SK-N-MC (cell line): ENCODE measurements at regions not wholly inside any gene's neighbourhood (a gene's known extent, or its start where the extent isn't known, plus 50 kb on each side); places are given as distances from the start of the nearest gene placed in this dataset.

ENCODE experiments used
- EZH2 ChIP-seq: fragments of 200-600 bp; sonication (generic); IDR thresholded peaks from one replicate; pipeline ENCODE4 v1.6.1; 2017; ENCODE audit warnings: antibody characterized with exemption
- FOXP2 ChIP-seq: optimal IDR thresholded peaks from 2 replicates; pipeline ENCODE3; 2011; ENCODE audit warnings: mild to moderate bottlenecking, moderate library complexity; ENCODE audit not compliant: insufficient read depth; ENCODE audit errors: extremely low read length, control extremely low read depth
- POLR2AphosphoS5 ChIP-seq: IDR thresholded peaks from 2 replicates; pipeline ENCODE4 v1.6.1; 2012; ENCODE audit warnings: mild to moderate bottlenecking, low read depth, low read length, borderline replicate concordance

DNA sequence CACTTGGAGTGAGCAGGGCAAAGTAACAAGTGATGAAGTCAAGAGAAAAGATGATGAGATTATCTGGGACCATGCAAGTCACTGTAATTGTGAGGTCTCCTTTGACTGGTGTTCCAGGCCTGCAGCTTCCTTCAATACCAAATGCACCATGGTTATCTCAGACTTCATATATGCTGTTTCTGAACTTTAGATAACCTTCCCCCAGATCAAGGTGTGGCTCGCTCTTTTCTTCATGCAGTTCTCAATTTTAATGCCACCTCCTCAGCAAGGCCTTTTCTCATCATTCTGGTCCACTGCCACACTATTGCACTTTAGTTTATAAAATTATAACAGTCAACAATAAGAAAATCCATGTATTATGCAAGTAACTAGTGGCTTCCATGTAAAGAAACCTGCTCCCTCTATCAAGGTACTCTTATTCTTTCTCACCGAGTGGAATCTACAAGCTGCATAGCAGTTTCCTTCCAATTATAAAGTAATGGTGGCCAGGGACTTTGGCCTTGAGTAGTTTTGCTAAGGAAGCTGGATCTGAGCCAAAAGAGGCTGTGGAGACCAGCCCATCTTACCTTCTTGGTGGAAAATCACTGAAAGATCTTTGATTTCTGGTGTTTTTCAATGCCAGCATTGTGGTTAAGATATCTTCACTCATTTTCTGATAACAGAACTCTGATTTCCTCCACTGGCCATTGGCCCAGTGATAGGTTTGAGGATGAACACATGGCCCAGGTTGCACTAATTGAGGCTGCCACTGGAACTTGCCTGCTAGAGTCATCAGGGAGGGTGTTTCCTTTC is 113.6 kb downstream of the KCNE4 start:
- TF ChIP-seq EZH2, result no peak
- TF ChIP-seq POLR2AphosphoS5, result no peak
- TF ChIP-seq FOXP2, result no peak
